HG03108 (cell line): ENCODE measurements at regions not wholly inside any gene's neighbourhood (a gene's known extent, or its start where the extent isn't known, plus 50 kb on each side); places are given as distances from the start of the nearest gene placed in this dataset.

Experiments
- ATAC-seq: cut with Tn5 transposase; IDR thresholded peaks from one replicate; pipeline ENCODE4 v1.9.1; 2021; ENCODE audit warnings: moderate library complexity; ENCODE audit not compliant: unreplicated experiment

DNA sequence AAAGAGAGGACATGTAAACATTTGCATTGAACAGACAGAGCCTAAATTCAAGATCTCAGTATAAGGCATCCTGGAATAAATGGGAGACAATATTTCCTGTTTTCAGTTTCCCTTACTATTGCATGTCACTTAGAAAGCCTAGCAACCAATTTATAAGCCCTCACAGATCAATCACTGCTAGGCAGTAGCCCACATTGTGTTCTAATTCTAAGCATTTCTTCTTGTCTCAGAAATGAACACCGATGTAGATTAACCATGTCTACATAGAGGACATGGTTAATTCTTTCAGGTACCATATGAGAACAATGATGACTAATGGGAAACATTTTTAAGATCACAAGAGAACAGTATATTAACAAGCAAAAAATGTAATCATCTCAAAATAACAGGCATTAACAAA, 79.6 kb upstream of the HMHB1 start:
- no peak for ATAC-seq

- no peak for ATAC-seq
These were observed 81.7 kb upstream of the HMHB1 start for GRCh38 chr5:143730112-143730801.

DNA sequence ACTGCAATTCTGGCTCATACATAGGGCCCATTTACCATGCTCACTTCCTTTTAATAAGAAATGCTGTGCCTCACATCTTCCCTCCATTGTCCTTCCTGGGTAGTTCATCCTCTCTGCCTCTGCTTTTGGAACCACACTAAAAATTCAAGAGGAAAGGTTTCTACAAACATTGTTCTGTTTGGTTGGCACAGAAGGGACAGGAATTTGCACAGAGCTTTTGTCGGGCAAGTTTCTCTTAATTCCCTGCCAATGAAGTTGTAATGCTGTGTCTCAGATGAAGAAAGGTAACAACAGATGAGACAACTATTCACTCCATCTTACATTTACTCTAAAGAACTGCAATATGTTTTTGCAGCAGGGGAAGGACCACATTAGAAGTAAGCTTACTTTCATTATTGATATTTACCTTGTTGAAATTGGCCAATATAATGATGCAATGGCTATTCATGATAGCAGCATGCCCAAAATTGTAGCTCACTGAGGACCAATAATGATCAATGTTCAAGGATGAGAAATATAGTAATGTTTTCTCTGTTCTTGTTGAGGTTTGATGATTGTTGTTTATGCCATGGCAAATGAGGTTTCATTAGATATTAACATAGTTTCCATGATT, 82.5 kb upstream of the HMHB1 start:
- ATAC-seq: no peak

DNA sequence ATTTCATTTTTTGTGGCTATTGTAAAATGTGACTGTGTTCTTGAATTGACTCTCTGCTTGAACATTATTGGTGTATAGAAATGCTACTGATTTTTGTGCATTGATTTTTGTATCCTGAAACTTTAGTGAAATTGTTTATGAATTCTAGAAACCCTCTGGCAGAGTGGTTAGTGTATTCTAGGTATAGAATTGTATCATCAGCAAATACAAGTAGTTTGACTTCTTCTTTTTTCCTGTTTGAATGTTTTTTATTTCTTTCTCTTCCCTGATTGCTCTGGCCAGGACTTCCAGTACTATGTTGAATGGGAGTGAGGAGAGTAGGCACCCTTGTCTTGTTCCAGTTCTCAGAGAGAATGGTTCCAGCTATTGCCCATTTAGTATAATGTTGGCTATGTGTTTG, 88.8 kb upstream of the HMHB1 start:
- no peak for ATAC-seq

- ATAC-seq: no peak
These were observed 90.0 kb upstream of the HMHB1 start for GRCh38 chr5:143721925-143722324.

GRCh38 chr5:143720689-143721088, 91.3 kb upstream of the HMHB1 start:
- no peak for ATAC-seq

- ATAC-seq: no peak
These were observed 94.6 kb upstream of the HMHB1 start for GRCh38 chr5:143717400-143717799.

GRCh38 chr5:143716881-143717280, 95.1 kb upstream of the HMHB1 start:
- no peak for ATAC-seq

- ATAC-seq: no peak
These were observed 96.3 kb upstream of the HMHB1 start for GRCh38 chr5:143715616-143716015.

- no peak for ATAC-seq
These were observed 97.3 kb upstream of the HMHB1 start for GRCh38 chr5:143714629-143715028.

- no peak for ATAC-seq
These were observed 98.6 kb upstream of the HMHB1 start for GRCh38 chr5:143713047-143714003.

DNA sequence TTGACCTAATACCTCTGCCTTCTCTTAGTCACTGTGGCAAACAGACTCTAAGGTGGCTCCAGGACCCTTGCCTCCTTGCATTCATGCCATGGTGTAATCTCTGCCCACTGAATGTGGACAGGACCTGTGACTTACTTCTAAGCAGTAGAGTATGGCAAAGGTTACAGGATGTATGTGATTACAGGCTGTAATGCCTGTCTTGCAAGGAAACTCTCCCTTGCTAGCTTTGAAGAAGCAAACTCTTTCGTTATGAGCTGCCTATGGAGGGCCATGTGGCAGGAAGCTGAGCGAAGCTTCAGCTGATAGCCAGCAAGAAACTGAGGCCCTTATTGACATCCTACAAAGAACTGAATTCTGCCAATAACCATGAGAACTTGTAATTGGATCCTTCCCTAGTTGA, 103.3 kb upstream of the HMHB1 start:
- ATAC-seq: no peak

DNA sequence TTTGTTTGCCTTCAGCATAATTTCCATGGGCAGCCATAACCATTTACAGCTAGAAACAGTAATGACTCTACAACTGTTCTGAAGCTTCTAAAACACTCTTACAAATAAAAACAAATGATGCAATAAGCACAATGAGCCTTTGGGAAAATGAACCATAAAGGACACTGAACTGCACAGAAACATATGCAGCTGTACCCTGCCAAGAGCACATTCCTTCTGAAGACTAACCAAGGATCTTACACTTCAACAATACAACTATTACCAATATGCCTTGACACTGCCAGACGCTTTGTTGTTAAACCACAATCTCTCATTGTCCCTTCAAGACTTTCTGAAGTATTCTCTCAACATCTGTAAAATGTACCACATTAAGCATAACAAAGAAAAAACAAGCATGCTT, 104.2 kb upstream of the HMHB1 start:
- no peak for ATAC-seq

- ATAC-seq: no peak
These were observed 106.6 kb upstream of the HMHB1 start for GRCh38 chr5:143705381-143705780.

GRCh38 chr5:143703659-143704058, 108.3 kb upstream of the HMHB1 start:
- ATAC-seq: no peak

GRCh38 chr5:143701493-143701892, 110.5 kb upstream of the HMHB1 start:
- ATAC-seq: no peak

DNA sequence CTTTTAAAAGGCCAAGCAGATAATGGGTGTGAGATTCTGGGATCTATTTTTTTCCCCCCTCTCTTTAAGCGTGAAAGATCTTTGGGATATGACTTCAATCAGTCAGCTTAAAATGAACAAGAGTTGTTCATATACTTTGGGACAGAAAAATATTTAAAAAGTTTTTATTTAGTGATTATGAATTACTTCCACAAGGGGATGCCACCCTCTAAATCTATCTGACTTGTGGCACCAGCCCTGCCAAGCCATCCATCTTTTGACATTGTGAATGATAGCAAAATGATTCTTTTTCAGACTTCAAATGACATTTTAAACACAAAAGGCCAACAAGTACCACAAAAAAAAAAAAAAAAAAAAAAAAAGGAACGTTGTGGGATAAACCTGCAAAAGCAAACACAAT, 111.0 kb upstream of the HMHB1 start:
- no peak for ATAC-seq

DNA sequence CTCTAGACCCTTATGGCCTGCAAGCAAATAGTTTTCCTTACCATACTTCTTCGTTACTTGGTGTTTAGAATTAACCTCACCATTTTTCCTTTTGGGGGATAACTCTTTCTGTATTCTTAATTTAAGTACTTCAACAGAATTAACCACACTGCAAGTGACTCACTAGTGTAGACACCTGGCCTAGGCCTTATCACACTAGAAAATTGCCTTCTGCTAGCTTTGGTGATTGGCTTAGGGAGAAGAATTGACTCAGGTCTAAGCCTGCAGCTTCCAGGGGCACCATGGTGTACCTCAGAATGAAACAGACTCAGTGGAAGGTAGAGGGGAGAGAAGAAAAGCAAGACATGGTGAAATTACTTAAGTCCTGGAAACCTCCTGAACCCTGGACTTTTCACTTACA, 112.8 kb upstream of the HMHB1 start:
- no peak for ATAC-seq

DNA sequence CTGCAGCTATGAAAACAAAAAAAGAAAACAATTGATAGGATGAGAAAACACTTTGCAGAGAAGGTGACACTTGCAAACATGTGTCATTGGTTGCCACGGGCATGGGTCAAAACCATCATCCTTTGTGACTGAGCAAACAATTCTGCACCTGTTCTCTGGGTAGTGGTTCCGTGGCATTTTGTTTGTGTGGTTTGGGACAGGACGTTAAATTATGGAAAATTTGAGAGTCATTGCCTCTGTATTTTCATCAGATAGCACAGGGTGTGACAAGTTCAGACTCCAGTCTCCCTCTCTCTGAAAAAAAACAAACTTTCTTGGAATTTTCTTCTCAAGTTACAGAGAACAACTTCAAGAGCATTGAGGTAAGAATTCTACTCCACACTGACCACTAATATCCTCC, 113.4 kb upstream of the HMHB1 start:
- no peak for ATAC-seq

DNA sequence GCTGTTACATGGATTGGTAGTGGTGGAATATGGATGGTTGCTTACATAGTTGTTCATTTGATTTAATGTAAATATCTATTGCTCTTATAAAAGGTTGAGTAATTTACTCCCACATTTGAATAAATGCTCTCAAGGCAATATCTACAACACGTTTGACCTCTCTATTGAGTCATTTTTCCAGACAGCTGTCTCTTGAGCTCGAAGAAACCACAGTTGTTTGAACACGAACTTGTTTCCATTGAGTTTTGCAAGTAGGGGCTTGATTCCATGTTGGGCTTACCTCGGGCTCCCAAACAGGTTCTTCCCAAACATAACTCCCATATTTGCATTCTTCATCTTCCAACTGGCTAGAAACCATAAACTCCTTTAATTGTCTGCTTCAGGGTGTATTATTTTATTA, 115.0 kb upstream of the HMHB1 start:
- no peak for ATAC-seq

GRCh38 chr5:143695941-143696340, 116.0 kb upstream of the HMHB1 start:
- ATAC-seq: no peak
